GM21367 (cell line): ENCODE measurements at regions not wholly inside any gene's neighbourhood (a gene's known extent, or its start where the extent isn't known, plus 50 kb on each side); places are given as distances from the start of the nearest gene placed in this dataset.

Source experiments
- ATAC-seq: cut with Tn5 transposase; IDR thresholded peaks from one replicate; pipeline ENCODE4 v1.9.1; 2021; ENCODE audit not compliant: unreplicated experiment

- no peak for ATAC-seq
These were observed 217.5 kb upstream of the RIOK2 start for GRCh38 chr5:97400537-97400936.

DNA sequence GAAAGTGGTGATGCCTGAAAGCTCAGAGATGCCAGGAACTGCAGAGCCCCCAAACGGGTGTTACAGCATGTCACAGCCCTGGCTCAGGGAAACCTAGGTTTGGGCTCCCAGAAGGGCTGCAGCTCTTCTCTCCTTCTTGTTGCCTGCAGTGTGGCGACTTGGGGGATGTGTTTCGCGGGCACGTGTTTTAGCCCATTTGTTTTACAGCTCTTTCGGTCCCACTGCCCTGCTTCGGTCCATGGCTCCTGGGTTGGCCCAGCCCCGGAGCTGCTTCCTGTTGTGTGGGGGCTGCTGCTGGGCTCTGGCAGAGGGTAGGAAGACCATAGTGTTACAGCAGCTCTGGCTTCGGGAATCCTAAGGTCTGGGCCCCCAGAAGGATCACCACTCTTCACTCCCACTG lies 222.9 kb upstream of the RIOK2 start:
- ATAC-seq, result no peak

GRCh38 chr5:97406946-97407676 lies 224.1 kb upstream of the RIOK2 start:
- ATAC-seq, result no peak

DNA sequence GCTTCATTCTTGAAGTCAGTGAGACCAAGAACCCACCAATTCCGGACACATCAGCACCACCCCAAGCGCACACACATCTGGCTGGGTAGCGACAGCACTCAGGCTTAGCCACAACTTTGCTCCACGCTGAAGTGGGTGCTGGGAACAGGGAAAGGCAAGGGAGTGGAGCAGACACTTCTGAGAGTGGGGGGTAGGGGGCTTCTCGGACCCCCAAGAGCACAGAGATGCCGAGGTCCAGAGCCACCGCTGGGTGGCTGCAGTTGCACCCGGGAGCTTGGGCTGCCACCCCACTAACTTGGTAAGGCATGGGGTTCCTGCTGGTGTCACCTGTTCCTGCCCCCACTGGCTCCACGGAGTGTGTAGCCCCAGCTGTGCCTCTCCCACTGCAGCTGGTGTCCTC lies 225.3 kb upstream of the RIOK2 start:
- no peak for ATAC-seq

GRCh38 chr5:97412959-97413358 lies 229.9 kb upstream of the RIOK2 start:
- no peak for ATAC-seq

GRCh38 chr5:97417986-97418385 lies 234.9 kb upstream of the RIOK2 start:
- no peak for ATAC-seq

- peak; percentile 46 for ATAC-seq
These were observed 235.4 kb upstream of the RIOK2 start for GRCh38 chr5:97418462-97418861.

DNA sequence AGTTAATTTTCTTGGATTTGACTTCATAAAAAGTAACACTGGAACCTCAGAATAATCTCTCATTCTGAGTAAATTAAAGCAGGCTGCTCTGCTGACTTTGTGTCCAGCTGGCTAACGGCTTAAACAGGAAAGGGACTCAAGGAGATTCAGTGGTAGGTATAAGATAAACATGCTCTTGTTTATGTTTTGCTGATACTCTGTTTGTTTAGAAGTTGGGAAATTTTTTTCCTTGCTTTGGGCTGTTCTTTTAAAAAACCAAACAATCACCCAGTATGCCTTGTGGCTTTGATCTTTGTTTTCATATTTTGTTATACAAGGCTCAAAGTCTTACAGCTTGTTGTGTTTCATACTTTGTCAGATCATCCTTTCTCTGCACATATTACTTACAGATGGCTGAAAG lies 237.6 kb upstream of the RIOK2 start:
- ATAC-seq, result no peak

DNA sequence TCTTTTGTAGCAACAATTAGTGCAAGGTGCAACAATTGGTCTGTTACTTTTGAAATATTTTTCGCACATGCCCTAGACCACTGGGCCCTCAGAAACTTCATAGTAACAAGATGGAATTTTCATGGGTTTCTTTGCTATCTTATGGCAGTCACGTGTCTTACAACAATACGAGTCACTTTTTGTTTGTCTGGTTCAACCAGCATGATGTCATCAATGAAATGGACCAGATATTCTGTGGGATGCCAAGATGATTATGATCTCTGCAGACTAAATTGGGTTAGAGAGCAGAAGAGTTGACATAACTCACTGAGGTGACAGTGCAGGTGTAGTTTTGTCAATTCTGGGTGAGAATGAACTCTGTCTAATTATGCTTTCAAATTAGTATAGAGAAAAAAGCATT lies 239.6 kb upstream of the RIOK2 start:
- no peak for ATAC-seq

DNA sequence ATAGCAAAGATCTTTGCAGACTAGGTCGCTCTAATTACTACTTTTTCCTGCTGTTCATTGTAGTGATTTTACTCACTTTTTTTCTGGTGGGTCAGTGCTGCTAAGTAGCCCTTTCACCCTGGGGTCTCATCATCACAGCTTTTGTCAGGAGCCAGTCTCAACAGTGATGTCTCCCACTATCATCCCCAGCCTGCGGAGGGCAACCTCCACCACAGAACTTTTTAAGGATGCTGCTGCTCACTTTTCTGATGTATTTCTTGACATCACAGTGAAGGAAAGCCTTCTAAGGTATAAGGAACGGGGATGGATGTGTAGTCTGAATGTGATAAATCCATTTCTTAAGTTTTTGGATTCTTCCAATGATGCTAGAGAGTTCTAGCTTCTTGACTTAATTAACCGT lies 242.5 kb upstream of the RIOK2 start:
- no peak for ATAC-seq

- ATAC-seq, result no peak
These were observed 244.2 kb upstream of the RIOK2 start for GRCh38 chr5:97427235-97427634.

- ATAC-seq, result no peak
These were observed 251.0 kb upstream of the RIOK2 start for GRCh38 chr5:97434021-97434420.

DNA sequence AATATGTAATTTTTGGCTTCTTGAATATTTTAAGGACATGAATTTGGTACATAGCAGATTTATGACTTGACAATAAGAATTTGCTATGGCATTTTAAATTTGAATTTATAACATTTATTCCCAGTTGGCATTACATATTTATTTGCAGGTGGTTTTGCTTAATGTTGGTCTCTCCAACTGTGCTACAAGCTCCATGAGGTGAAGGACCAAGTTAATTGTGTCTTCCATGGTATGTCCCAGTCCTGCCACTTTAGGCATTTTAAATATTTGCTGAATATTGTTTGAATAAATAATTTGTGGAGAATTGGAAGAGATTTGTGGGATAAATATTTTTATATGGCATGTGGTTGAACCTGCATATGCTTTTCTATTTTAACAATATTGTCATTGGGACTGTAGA lies 253.4 kb upstream of the RIOK2 start:
- ATAC-seq, result no peak

DNA sequence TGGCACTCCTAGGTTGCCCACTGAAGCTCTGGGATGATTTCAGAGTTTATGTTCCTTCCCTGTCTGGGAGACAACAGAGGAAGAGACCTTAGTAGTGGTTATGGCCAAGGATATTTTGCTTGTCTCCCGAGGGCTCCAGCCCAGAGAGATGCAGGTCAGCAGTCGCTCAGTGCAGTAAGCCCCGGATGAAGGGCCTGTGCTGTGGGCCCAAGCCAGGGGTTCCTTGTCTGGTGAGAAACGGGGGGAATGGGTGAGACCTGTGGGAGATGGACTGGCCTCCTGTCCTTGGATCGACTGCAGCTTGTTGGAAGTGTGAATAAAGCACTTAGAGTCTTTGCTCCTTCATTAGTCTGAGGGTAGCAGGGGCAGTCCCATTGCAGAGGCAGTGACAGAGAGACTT lies 260.7 kb upstream of the RIOK2 start:
- no peak for ATAC-seq

GRCh38 chr5:97449172-97449571 lies 266.1 kb upstream of the RIOK2 start:
- no peak for ATAC-seq

DNA sequence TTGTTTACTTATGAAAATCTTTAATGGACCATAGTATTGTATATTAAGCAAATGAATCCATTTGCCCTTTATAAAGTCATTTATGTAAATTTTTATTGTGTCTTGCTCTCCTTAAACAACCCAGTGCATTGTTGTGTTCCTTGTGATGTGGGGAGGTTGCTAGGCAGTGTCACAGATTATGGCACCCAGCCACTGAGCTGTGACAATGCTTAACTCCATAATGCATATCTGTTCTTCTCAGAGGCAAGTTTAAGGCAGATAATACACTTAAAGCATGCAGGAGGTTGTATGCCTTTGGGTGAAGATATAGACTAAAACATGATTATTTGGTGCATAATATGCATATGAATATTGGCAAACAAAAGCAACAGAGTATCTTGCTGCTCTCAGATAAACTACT lies 269.6 kb upstream of the RIOK2 start:
- ATAC-seq, result no peak

DNA sequence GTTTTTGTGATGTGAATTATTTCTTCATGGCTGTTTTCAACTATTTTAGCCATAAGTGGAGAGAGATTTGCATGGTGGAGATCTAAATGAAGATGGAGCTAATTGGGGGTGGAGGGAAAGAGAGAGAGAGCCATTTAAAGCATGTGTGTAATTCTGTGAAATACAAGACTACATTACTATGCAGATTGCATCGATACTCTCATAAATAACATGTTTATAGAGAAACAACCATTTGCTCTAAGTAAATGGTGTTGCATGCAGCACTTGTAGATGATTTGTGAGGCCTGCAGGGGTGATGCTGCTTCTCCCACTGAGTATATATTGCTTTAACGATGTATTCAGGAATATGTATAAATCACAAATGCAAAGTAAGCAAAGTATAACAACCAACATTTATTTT lies 270.2 kb upstream of the RIOK2 start:
- no peak for ATAC-seq

GRCh38 chr5:97454015-97454414 lies 271.0 kb upstream of the RIOK2 start:
- no peak for ATAC-seq

DNA sequence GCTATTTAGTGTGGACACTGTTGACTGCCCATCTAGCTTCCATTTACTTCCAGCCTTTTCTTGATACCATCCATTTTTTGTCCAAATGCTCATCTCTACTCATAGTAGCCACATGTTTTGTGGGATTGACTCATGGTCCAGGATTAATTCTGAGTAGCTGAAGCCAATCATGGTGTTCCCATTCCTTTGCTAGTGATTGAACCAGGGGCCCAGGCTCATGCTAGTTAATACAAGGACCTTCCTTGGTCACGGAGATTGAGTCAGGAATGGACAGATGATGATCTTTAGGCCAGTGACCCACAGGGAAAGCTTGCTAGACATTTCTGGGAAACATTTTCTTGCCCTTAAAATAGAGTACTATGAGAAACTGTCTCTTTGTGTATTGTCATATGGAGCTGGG lies 272.9 kb upstream of the RIOK2 start:
- ATAC-seq, result no peak

DNA sequence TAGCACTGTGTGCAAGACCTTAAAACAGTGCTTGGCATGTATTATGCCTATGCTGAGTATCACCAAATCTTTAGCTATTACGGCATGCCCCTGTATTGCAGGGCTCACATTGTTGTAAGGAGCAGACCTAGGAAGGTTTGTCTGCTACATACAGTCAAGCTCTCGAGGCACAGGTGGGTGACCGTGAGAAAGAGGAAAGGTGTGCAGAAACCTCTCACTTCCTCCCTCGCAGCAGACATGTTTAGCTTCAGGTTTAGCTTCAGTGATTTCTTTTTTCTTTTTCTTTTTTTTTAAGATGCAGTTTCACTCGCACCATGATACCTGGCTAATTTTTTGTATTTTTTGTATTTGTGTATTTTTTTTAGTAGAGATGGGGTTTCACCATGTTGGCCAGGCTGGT lies 275.8 kb upstream of the RIOK2 start:
- no peak for ATAC-seq

GRCh38 chr5:97471951-97472350 lies 288.9 kb upstream of the RIOK2 start:
- ATAC-seq, result no peak

DNA sequence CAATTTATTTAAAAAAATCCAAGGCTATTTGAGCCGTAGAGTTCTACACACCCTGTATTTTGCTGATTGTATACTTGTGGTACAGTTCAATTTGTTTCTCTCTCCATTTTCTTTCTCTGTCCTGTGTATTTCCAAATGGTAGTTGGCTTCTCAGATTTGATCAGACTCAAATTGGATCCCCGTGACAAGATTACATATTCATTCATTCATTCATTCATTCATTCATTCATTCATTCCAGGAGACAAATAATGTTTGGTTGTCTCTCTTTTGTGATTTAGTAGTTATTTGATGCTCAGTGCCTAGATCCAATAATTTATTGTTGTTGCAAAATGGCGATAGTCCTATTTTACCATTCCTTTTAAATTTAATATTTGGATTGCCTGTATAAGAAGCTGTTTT lies 292.8 kb upstream of the RIOK2 start:
- no peak for ATAC-seq

GRCh38 chr5:97476852-97477534 lies 293.9 kb upstream of the RIOK2 start:
- no peak for ATAC-seq
